Panc1 (cell line): ENCODE measurements at regions not wholly inside any gene's neighbourhood (a gene's known extent, or its start where the extent isn't known, plus 50 kb on each side); places are given as distances from the start of the nearest gene placed in this dataset.

Experiments used
- POLR2AphosphoS5 ChIP-seq: IDR thresholded peaks from 2 replicates; pipeline ENCODE4 v1.6.1; 2012; ENCODE audit warnings: mild to moderate bottlenecking, low read depth, low read length, moderate library complexity
- SIN3A ChIP-seq: IDR thresholded peaks from 2 replicates; pipeline ENCODE4 v1.6.1; 2012; ENCODE audit warnings: low read depth, mild to moderate bottlenecking, low read length, moderate library complexity, borderline replicate concordance; ENCODE audit not compliant: insufficient read depth
- TCF7L2 ChIP-seq: IDR thresholded peaks from 2 replicates; pipeline ENCODE4 v1.6.1; 2011; ENCODE audit warnings: mild to moderate bottlenecking, low read depth, low read length, inconsistent platforms
- TF ChIP-seq, protein P1 (sequence below): fragments of 450-650 bp; IDR thresholded peaks from 2 replicates; pipeline ENCODE4 v1.5.1; 2017; ENCODE audit warnings: mild to moderate bottlenecking

DNA sequence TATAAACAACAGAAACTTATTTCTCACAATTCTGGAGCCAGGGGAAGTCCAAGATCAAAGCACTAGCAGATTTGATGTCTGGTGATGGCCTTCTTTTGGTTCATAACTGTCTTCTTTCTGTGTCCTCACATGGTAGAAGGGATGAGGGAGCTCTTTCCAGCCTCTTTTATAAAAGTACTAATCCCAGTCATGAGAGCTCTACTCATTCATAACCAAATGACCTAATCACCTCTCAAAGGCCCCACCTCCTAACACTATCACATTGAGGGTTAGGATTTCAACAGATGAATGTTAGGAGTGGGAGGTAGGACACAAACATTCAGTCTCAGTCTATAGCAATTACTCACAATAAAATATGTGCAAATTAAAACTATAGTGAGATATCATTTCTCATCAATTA is 50.1 kb upstream of the UBE2E2 start:
- TF ChIP-seq, protein P1, sequence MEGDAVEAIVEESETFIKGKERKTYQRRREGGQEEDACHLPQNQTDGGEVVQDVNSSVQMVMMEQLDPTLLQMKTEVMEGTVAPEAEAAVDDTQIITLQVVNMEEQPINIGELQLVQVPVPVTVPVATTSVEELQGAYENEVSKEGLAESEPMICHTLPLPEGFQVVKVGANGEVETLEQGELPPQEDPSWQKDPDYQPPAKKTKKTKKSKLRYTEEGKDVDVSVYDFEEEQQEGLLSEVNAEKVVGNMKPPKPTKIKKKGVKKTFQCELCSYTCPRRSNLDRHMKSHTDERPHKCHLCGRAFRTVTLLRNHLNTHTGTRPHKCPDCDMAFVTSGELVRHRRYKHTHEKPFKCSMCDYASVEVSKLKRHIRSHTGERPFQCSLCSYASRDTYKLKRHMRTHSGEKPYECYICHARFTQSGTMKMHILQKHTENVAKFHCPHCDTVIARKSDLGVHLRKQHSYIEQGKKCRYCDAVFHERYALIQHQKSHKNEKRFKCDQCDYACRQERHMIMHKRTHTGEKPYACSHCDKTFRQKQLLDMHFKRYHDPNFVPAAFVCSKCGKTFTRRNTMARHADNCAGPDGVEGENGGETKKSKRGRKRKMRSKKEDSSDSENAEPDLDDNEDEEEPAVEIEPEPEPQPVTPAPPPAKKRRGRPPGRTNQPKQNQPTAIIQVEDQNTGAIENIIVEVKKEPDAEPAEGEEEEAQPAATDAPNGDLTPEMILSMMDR, result no peak
- TF ChIP-seq TCF7L2 (no peak), POLR2AphosphoS5 (no peak), SIN3A (no peak)
